GM19455 (cell line): ENCODE measurements at regions not wholly inside any gene's neighbourhood (a gene's known extent, or its start where the extent isn't known, plus 50 kb on each side); places are given as distances from the start of the nearest gene placed in this dataset.

Experiments
- ATAC-seq: cut with Tn5 transposase; IDR thresholded peaks from one replicate; pipeline ENCODE4 v1.9.1; 2021; ENCODE audit not compliant: unreplicated experiment

DNA sequence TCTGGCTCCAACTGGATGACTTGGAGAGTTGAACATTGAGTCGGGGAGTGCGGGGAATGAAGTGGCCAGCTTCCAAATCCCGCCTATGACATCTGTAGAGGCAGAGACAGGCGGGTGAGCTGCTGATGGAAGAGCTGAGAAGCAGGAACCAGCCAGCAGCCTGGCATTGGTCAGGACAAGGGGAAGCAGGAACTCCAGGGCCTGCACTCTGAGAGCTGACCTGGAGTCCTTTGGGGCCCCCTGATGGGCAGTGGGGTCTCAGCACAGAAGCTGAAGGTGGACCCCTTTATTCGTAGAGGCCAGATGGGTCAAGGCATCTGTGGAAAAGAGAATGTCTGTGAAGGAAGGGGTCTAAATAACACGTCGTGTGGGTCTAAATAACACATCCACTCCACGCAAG is 57.0 kb downstream of the SEC61G start:
- ATAC-seq = no peak

DNA sequence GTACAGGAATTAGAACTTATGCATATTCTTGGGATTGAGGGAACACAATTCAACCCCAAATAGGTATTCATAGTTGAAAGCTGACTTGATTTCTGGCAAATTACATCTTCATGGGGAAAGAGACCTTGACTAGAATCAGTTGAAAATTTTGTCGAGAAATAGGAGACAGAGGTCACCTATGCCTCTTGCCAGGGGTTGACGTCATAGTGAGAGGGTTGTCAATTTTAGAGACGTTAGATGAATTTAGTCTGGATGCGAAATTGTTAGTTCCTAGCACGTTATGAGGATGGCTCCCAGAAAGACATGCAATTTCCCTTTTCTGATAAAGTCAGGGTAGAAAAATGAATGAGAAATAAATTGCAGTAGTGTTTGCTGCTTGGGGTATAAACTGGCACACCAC is 59.3 kb downstream of the SEC61G start:
- no peak for ATAC-seq

DNA sequence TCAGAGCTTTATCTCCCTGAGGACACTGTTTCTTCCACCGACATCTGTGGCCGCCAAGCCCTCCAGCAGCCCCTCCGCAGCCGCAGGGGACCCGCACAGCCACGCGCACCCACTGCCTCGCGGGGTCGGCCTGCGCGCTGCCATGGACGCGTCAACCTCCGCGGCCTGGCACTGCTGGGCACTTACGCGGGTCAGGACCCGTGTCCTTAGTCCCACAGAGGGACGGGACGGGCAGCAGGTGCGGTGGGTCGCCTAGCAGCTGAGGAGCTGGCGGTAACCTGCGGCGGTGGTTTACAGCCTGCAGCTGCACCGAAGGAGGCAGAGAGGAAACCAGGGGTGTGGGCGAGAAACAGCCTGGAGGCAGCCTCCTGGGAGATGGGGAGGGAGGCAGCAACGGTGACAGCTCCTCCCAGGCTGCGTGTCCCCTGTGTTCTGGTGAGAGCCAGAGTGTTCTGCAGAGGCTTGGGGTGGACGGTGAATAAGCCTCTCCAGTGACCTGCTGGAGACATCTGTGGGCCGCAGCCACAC is 61.3 kb downstream of the SEC61G start:
- ATAC-seq = no peak

DNA sequence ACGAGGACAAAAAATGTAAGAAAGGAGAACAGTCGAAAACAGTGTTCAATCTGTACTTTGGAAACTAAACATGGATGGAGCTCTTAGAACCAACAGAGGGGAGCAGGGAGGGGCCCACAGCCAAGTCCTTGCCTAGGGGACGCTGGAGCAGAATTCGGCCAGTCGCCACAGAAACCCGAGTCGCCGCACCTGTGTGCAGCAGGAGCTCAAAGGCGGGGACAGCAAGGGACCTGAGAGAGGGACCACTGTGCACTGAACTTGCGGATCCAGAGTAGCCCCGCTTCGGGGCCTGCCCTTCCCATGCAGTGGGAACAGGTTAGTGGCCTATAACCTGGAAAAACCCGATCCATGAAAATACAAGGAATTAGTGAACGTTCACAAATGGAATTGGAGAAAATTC is 68.1 kb downstream of the SEC61G start:
- ATAC-seq = no peak

DNA sequence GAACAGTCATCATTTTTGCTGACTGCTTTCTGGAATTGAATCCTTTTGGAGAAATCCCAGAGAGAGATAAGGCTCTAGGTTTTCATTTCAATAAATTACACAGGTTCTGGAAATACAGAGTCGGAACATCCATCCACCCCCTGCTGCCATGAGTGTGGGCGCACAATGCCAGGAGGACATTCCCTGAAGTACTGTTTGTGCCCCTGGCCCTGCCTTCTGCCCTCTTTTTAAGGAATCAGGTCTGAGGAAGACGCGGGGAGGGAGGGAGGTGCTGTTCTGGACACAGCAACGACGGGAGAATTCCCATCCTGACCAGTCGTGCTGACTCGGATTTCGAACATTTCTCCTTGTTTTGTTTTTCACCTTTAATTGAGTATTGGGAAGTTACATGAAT is 69.0 kb downstream of the SEC61G start:
- ATAC-seq = no peak

DNA sequence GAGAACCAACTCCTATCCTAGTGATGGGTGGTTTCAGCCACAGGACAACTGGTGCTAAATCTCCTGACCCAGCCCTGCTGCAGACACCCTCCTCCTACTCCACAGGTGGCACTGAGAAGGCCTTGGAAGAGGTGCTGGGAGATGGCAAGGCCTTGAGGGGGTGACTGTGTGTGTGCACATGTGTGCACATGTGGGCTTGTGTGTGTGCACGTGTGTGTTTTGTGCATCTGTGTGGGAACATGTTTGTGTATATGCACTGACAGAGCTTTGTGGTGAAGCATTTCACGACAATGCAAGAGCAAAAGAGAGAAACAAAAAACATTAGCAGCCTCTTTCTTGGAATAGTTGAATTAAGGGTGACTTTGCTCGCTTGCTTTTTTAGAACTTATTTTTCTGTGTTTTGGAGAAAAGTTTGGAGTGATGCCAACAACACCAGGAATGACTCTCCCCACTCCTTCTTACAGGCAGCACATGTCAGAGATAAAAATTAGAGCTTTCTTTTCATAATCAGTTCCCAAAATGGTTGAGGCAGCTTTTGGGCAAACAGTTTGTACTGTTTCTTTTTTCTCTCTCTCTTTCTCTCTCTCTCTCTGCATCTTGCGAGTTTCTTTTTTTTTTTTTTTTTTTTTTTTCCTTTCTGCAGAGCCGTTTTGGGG is 69.5 kb downstream of the SEC61G start:
- ATAC-seq = no peak

DNA sequence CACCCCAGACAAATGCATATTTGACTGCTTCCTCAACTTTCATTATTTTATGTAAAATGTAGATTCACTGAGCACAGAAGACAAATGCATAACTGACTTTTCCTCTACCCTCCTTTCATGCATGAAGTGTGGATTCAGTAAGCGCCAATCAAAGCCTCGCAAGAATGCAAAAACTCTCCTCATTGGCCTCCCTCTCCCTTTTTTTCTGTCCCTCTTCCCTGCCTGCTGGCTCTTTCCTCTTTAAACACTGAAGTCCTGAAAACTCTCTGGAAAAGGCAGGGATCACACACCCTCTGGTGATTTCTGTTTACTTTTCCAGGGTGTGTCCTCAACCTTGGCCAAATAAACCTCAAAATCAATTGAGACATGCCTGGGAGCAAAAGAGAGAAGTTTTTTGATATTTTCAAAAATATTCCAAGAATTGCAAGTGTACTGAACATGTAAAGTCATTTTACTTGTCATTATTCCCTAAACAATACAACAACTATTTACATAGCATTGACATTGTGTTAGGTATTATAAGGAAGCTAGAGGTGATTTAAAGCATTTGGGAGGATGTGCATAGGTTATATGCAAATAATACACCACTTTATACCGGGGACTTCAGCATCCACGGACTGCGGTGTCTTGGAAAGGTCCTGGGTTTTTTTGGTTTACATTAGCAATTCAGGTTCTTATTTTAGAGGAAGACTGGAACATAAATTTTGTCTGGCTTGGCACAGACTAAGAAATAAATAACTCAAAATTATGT is 71.4 kb downstream of the SEC61G start:
- no peak for ATAC-seq

DNA sequence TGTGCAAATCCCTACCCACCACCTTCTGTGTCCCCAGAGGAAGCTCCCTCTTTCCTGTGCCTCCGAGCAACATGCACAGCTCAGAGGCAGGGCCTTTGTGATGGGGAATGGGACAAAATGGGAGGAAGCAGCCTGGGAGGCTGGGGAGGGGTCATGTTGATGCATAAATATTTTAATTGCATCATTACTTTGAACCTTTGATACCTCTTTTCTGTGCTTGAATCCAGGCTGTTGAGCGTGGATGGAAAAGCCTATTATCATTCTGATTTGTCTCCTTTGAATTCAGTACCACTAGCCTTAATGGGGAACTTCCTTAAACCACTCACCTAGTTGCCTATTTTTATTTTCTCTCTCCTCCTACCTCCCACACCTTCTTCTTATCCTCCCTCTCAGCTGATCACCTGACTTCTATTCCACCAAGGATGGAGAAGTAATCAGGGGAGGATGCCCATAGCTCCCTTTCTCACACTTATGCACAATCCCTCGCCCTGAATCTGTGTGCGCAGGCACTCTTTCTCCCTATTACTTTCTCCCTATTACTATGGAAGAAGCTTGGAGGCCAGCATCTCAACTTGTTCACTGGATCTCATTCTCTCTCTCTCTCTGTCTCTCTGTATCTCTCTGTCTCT is 78.5 kb downstream of the SEC61G start:
- ATAC-seq = no peak

DNA sequence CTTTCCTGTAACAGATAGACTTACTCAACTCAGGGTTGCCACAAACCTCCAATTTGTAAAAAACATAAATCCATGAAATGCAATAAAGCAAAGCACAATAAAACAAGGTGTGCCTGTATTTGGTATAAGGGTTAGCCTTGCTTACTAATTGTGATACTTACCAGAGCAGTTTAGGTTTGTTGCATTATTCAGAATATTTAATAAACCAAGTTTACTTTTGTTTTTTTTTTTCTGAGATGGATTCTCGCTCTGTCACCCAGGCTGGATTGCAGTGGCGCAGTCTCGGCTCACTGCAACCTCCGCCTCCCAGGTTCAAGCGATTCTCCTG is 79.6 kb downstream of the SEC61G start:
- ATAC-seq = no peak

DNA sequence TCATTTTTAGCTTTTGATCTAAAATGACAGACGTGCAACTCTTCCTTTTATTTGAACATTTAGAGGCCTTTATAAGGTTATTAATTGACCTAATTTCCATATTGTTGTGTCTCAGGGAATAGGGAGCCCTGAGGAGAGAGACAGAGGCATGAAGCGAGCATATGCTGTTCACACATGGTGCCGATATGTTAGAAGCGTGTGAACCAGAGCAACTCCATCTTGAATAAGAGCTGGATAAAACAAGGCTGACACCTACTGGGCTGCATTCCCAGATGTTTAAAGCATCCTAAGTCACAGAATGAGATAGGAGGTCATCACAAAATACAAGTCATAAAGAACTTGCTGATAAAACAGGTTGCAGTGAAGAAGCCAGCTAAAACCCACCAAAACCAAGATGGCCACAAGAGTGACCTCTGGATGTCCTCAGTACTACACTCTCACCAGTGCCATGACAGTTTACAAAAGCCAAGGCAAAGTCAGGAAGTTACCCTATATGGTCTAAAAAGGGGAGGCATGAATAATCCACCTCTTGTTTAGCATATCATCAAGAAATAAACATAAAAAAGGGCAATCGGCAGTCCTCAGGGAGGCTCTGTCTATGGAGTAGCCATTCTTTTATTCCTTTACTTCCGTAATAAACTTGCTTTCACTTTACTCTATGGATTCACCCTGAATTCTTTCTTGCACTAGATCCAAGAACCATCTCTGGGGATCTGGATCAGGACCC is 80.1 kb downstream of the SEC61G start:
- ATAC-seq = no peak

DNA sequence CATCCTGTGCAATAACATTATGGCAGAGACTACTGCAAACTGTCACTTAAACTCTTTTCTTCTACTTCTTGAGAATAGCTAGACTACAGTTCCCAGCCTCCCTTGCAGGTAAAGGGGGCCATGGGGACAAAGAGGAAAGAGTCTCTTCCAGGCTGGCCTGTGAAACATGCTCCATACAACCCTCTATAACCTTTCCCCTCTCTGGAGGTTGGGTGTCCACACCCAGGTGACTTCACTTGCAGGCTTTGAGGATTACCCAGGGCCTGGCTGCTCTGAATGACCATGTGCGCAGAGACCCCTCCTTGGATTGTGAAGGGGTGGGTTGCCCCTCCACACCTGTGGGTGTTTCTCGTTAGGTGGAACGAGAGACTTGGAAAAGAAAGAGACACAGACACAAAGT is 84.1 kb downstream of the SEC61G start:
- ATAC-seq = no peak

DNA sequence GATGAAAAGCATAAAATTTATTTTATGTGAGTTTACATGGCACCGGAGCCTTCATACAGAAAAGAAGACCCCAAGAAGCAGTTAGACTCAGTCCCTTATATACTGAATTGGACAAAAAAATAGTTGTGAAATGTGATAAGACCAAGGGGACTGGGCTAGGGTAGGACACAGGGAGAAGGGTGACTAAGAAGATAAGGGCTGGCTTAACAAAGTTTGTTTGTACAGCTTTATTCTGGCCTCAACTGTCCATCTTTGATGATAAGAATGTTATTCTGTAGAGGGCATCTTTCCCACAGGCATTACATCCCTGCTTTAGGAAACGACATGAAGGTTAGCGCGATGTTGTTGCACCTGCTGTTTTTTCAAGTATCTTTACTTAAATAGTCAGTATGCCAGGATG is 86.5 kb downstream of the SEC61G start:
- ATAC-seq = no peak

DNA sequence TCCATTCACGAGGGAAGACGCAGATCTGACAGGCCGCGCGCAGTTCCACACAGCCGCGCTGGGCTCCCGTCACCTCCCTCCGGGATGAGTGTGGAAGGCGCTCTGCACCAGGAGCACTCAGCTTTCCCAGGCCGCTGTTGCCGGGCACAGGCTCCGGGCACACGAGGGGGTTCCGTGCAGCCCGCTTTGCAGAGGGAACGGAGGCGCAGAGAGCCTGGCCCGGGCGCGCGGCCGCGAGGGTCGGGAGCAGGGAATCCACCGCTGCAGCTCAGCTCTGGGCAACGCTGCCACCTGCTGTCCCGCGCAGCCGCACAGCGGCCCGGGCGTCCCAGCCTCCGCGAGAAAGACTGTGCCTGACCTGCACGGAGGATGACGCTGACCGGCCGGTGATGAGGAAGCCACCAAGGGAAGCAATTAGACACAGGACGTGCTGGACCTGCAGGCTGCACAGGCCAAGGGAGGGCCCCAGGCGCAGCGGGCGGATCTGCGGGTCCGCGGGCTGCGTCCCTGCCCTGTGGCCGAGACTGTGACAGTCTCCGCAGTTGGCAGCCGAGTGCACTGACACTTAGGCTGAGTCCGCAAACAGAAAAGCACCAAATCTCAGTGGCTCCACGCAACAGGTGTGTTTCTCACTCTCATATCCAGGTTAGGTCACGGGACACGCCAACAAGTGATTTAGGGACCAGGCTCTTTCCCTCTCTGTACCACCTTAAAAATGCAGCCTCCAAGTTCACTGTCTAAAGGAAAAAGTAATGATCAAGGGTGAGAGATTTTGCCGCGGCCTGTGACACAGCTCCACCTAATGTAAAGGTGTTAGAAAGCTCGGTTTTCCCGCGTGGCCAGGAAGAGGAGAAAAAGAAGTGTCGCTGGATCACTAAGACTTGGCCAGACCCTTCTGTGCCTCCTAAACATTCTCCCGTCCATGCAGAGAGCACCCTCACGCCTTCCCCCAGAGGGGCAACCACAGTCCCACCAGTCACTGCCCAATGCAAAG is 94.5 kb downstream of the SEC61G start:
- ATAC-seq = peak; percentile 72

DNA sequence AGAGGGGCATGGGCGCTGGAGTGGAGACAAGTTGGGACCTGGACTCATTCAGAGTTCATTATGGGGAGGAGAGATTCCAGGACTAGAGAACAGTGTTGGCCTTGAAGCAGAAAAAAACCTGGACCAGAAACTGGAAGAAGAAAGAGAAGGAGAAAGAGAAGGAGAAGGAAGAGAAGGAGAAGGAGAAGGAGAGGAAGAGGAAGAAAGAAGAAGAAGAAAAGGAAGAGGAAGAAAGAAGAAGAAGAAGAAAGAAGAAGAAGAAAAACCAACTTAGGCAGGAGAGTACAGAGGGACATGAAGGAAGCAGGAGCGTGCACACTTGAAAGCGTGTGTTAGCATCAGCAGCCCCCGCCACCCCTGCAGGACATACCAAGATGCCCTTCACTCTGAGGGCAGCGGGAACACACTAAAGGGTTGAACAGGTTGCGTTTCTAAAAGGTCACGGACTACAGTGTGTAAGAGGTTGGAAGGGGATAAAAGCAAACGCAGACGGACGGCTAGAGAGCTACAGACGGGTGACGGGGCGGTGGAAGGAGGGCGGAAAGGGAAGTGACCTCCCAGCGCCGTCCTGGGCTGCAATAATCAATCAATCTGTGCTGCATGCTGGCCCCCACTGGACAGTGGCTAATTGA is 95.3 kb downstream of the SEC61G start:
- no peak for ATAC-seq

DNA sequence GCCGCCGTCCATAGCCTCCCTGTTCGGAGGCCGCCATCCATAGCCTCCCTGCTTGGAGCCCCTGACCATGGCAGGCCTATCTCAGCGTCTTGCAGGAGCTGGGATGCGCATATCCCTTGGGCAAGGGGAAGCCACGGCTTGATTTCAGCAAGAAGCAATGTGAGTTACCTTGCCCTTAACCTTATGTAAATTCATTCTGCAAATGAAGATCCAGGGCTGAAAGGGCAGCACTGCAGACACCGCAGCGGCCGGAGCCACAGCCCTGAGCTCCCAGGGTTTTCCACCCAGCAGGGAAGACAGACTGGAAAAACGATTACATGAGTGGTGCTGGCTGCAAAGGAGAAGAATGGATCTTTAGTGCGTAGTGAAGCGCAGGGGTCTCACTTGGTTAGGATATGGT is 95.8 kb downstream of the SEC61G start:
- ATAC-seq = no peak

DNA sequence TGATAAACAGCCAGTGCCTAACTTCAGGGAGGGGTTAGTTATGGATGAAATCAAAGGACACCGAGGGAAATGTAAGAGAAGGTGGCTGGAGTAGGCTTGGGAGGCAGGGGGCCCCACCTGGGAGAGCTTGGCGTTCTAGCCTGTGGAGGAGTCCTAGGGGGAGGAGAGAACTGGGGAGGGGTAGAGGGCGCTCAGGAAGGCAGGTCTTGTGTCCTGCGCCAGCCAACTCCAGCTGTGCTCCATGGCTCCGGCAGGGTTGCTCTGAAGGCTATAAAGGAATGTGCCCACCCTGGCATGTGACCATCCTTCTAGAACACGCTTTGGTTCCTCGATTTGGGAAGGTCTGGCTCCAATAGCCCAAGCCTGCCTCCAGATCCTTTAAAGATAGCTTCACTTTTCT is 96.3 kb downstream of the SEC61G start:
- ATAC-seq = no peak

DNA sequence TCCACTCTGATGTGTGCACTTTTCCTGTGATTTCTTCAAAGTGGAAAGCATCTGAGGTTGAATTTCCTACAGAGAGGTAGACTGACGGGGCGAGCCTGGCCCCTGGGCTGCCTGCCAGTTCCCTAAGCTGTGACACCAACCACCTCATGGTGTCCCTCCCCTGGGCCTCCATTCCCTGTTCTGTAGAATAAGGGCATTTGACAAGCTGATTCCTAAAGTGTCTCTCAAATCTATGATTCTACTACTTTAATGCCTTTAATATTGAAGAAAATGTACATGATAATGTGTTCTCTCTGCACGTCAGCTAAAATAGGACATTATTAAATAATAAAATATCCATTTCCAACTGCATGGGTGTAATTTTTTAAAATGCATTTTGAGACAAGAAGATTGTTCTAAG is 105.1 kb downstream of the SEC61G start:
- ATAC-seq = no peak

DNA sequence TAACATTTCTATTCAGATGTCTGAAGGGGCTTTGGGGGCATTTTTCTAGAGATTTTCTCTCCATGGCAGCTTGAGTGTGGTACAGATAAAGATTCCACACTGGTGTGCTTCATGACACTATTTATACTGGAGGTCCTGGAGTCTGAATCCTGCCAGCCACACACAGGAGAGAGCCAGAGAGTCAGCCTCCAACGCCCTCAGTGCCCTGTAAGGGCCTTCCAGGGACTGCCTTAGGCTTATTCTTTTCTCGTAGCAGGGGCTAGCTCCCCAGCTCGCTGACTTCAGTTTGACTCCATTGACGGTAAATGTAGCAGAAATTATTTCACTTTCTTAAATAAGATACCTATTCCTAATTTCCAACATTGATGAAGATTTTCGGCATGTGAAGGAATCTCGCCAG is 100.9 kb downstream of the VSTM2A start:
- no peak for ATAC-seq

DNA sequence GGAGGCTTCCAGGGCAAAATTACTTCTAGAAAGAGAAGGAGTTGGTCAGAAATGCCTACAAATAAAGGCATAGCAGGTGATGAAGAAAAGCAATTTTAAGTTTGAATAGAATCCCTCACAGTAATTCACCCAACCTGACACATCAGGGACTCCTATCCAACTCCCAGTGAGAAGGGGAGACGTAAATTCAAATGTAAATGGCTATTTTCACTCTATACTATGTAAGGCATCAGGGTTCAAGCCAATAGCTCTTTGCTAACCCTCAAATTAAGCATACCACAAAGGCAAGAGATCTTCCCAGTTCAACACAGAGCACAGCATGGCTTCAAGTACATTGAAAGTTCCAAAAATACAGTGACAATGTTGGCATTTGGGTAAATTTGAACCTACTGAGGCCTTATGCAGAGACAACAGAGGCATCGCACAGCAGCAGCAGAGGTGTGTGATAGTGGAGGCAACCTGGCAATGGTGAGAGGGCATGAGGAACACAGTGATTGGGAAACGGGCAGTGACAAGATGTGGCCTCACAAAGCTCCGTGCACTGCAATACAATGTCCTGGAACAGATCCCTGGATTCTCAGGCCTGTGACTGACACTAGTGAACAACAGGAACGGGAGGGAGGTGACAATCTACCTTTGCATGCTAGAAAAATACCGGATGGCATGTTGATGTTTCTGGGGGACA is 95.7 kb downstream of the VSTM2A start:
- ATAC-seq = no peak
